K562 (cell line): ENCODE measurements at regions not wholly inside any gene's neighbourhood (a gene's known extent, or its start where the extent isn't known, plus 50 kb on each side); places are given as distances from the start of the nearest gene placed in this dataset.

Source experiments
- ATAC-seq: fragments of 200-7000 bp; cut with Tn5 transposase; 3 replicates; pipeline ENCODE4 v1.9.1; 2020; ENCODE audit warnings: moderate library complexity
- BruUV-seq: library from RNA; stranded (reverse); fragments of 400-500 nt; replicated peaks from 2 replicates; lab custom pipeline; 2021; lab: Mats Ljungman, UMichigan
- CTCF ChIA-PET: fragments of 300-600 bp; formaldehyde crosslinking; extraction: SDS; loops from one replicate; lab custom pipeline; 2021; ENCODE audit warnings: low intra/inter-chr PET ratio; lab: Yijun Ruan, JAX
- POLR2A ChIA-PET: fragments of 300-600, 350-650 bp; sonication (Branson Sonifier 250); formaldehyde crosslinking; extraction: SDS; loops from one replicate; lab custom pipeline; 2021; ENCODE audit warnings: antibody characterized with exemption, inconsistent platforms; lab: Yijun Ruan, JAX
- DNase-seq, 4 experiments: peaks; one replicate each; pipeline versions ENCODE4 v3.0.0 to v3.0.0-alpha.2; 2011 to 2018; ENCODE audit warnings: low spot score in 3 of 4, mixed read lengths in 3 of 4; ENCODE audit errors: extremely low read depth in 1 of 4
- FAIRE-seq: peaks from 2 replicates; lab custom pipeline; 2011; peaks lifted over from hg19 to GRCh38; lab: Jason Lieb, UNC
- H2AFZ ChIP-seq: 2 replicates; pipeline ENCODE4 v1.6.0; 2011; ENCODE audit warnings: low read depth, low read length, control low read depth, inconsistent platforms
- H3K27ac ChIP-seq: fragments of 200-600 bp; 3 replicates; pipeline ENCODE4 v1.8.0; 2011; ENCODE audit warnings: low read depth, mild to moderate bottlenecking, control low read depth, inconsistent platforms, low read length, moderate library complexity, mixed read lengths; ENCODE audit errors: extremely low read depth
- H3K27me3 ChIP-seq, 2 experiments: fragments of 300-600 bp in 1 of 2; 2 replicates in 1 of 2; 3 replicates in 1 of 2; pipeline versions ENCODE4 v1.6.0 to v1.8.0; 2011; ENCODE audit warnings: inconsistent platforms in 2 of 2, low read length in 2 of 2, mild to moderate bottlenecking in 1 of 2, mixed read lengths in 1 of 2, moderate library complexity in 1 of 2; ENCODE audit not compliant: control insufficient read depth in 2 of 2, insufficient read depth in 2 of 2
- H3K36me3 ChIP-seq: fragments of 300-600 bp; 3 replicates; pipeline ENCODE4 v1.8.0; 2011; ENCODE audit warnings: mild to moderate bottlenecking, low read length, inconsistent platforms; ENCODE audit not compliant: control insufficient read depth, insufficient read depth
- H3K4me1 ChIP-seq, 2 experiments: fragments of 200-600 bp in 1 of 2; replicated peaks in 1 of 2; 2 replicates in 1 of 2; 3 replicates in 1 of 2; pipeline versions ENCODE4 v1.5.1 to v1.8.0; 2011; ENCODE audit warnings: inconsistent platforms in 2 of 2, low read length in 2 of 2, mild to moderate bottlenecking in 1 of 2, mixed read lengths in 1 of 2, moderate library complexity in 1 of 2; ENCODE audit not compliant: control insufficient read depth in 2 of 2, insufficient read depth in 2 of 2
- H3K4me2 ChIP-seq: 2 replicates; pipeline ENCODE4 v1.6.1; 2011; ENCODE audit warnings: low read length, control low read depth, inconsistent platforms, mixed read lengths; ENCODE audit not compliant: insufficient read depth
- H3K4me3 ChIP-seq: fragments of 200-600 bp; sonication (generic), shearing (Covaris generic); 2 replicates; pipeline ENCODE4 v1.5.1; 2016; ENCODE audit warnings: control low read depth, inconsistent platforms
- H3K79me2 ChIP-seq: fragments of 200-600 bp; 3 replicates; pipeline ENCODE4 v1.8.0; 2011; ENCODE audit warnings: low read length, inconsistent platforms; ENCODE audit not compliant: control insufficient read depth, insufficient read depth
- H3K9ac ChIP-seq, 2 experiments: 2 replicates each; pipeline versions ENCODE4 v1.6.0 to v1.6.1; 2011; ENCODE audit warnings: low read depth in 2 of 2, low read length in 2 of 2, control low read depth in 1 of 2, inconsistent platforms in 1 of 2, mild to moderate bottlenecking in 1 of 2, mixed read lengths in 1 of 2; ENCODE audit not compliant: insufficient read depth in 1 of 2
- H3K9me1 ChIP-seq: one replicate; pipeline ENCODE4 v1.6.0; 2011; ENCODE audit warnings: inconsistent platforms, mild to moderate bottlenecking, low read length, moderate library complexity; ENCODE audit not compliant: control insufficient read depth, insufficient read depth
- H3K9me3 ChIP-seq: replicated peaks from 2 replicates; pipeline ENCODE4 v1.5.1; 2011; ENCODE audit warnings: low read depth, low read length, inconsistent platforms; ENCODE audit not compliant: control insufficient read depth, insufficient read depth
- H4K20me1 ChIP-seq: replicated peaks from 2 replicates; pipeline ENCODE4 v1.6.1; 2011; ENCODE audit warnings: low read length, inconsistent platforms, mixed read lengths; ENCODE audit not compliant: control insufficient read depth, insufficient read depth
- ZNF224 ChIP-seq: sonication (generic); formaldehyde crosslinking; IDR thresholded peaks from 2 replicates; pipeline ENCODE4 v1.8.0; 2022; ENCODE audit warnings: mild to moderate bottlenecking, missing genetic modification reagents
- WGBS: fragments of 100-300 bp; shearing (Covaris generic); methylation state at CpG from one replicate; pipeline ENCODE4 v1.1.6; 2016; ENCODE audit warnings: low coverage, mixed read lengths; ENCODE audit not compliant: insufficient coverage; ENCODE audit errors: missing lambda C conversion rate; 5-methylcytosine and 5-hydroxymethylcytosine counted together
- in situ Hi-C: fragments of 300-500 bp; cut with MboI; formaldehyde crosslinking; loops from 4 replicates; pipeline ENCODE4 v1.15.0; 2018; ENCODE audit warnings: inconsistent platforms, mixed read lengths
- intact Hi-C: fragments of 100-400 bp; cut with micrococcal nuclease; formaldehyde crosslinking; loops from 2 replicates; pipeline ENCODE4 v1.14.2; 2022
- TF ChIP-seq, protein P1 (sequence below): sonication (generic); formaldehyde crosslinking; IDR thresholded peaks from 2 replicates; pipeline ENCODE4 v1.8.0; 2022; ENCODE audit warnings: missing genetic modification reagents, mild to moderate bottlenecking, borderline replicate concordance

DNA sequence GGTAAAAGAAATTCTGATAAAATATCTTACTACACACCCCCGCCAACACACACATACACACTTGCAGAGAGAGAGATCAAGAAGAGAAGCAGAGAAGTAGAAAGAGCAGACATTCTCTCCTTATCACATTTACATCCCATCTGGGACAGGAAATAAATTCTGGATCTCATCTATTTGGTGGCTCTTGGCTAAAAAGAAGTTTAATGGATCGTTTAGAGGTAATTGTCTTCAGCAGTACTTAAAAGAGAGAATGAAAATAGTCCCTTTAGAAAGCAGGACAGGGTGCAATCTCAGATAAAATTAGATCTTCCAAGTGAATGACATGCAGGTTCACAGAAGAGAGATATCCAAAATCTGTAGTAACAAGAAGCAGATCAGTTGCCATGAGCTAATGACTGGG is 1392.5 kb downstream of the RAPGEF2 start (continued):
- TF ChIP-seq, protein P1, sequence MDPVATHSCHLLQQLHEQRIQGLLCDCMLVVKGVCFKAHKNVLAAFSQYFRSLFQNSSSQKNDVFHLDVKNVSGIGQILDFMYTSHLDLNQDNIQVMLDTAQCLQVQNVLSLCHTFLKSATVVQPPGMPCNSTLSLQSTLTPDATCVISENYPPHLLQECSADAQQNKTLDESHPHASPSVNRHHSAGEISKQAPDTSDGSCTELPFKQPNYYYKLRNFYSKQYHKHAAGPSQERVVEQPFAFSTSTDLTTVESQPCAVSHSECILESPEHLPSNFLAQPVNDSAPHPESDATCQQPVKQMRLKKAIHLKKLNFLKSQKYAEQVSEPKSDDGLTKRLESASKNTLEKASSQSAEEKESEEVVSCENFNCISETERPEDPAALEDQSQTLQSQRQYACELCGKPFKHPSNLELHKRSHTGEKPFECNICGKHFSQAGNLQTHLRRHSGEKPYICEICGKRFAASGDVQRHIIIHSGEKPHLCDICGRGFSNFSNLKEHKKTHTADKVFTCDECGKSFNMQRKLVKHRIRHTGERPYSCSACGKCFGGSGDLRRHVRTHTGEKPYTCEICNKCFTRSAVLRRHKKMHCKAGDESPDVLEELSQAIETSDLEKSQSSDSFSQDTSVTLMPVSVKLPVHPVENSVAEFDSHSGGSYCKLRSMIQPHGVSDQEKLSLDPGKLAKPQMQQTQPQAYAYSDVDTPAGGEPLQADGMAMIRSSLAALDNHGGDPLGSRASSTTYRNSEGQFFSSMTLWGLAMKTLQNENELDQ (CRISPR knock-in tag): no peak

DNA sequence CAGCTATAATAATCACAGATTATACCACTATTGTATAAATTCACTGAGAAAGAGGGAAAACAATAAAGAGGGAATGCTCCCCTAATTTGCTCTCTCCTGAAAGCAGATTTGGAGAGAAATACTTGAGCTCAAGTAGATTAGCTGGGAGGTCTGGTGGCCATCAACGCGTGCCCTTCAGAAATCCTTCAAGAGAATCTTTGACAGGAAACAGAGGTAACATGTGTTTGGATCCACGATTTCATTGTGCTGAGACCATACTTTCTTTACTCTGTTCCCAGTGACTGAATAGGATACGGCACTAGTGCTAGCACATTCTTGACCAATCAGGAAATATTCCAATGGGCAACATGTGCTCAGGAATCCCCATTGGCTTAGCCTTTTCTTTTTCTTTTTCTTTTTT is 1395.3 kb downstream of the RAPGEF2 start:
- H3K9me1 ChIP-seq: no peaks in the 10 kb centered on the region
- ATAC-seq (no peak), DNase-seq (no peak)
- no peak overlapping the region for H2AFZ ChIP-seq
- H3K27me3 ChIP-seq: no peaks in the 10 kb centered on the region
- no peak for TF ChIP-seq ZNF224 (CRISPR knock-in tag)
- TF ChIP-seq, all 486 proteins: peak for 0
- H3K9me3 ChIP-seq: no peaks in the 10 kb centered on the region
- no peaks in the 10 kb centered on the region for H4K20me1 ChIP-seq
- H3K4me3 ChIP-seq: no peak overlapping the region
- WGBS: 0% methylated on average over 1 of the region's 4 CpGs
- no peak overlapping the region for H3K9ac ChIP-seq
- ChIA-PET CTCF (no interaction called here), POLR2A (no interaction called here)
- in situ Hi-C loops: no loop called here
- H3K4me2 ChIP-seq: no peak overlapping the region
- no peak for FAIRE-seq
- H3K27ac ChIP-seq: no peak overlapping the region
- H3K79me2 ChIP-seq: no peaks in the 10 kb centered on the region
- H3K36me3 ChIP-seq: no peaks in the 10 kb centered on the region
- BruUV-seq: no TSS peak
- no peaks in the 10 kb centered on the region for H3K4me1 ChIP-seq
- intact Hi-C loops: no loop called here
